ENCODE measurements at regions not wholly inside any gene's neighbourhood (a gene's known extent, or its start where the extent isn't known, plus 50 kb on each side); places are given as distances from the start of the nearest gene placed in this dataset.
A peak's percentile ranks its signal among the peaks of the same experiment; 100 is the strongest.

GRCh38 chr13:22469452-22469851 is 711.3 kb upstream of the SGCG start:
- DNase-seq (ENCODE audit: low spot score): no peak
- Mint-ChIP-seq H3K36me3 (ENCODE audit: low read depth) (no peaks in the 10 kb centered on the region), H3K9me3 (ENCODE audit: low read depth) (no peaks in the 10 kb centered on the region), H3K27me3 (ENCODE audit: low read depth) (no peaks in the 10 kb centered on the region), H3K27ac (ENCODE audit: unreplicated experiment) (peak overlapping the region; percentile 71), H3K4me3 (ENCODE audit: unreplicated experiment) (no peak overlapping the region), H3K4me1 (ENCODE audit: low read depth) (peaks cover 18% of the 10 kb centered on the region)
- no peak for TF ChIP-seq CTCF (IDR thresholded peaks at IDR 0.05)

GRCh38 chr13:22470075-22470474 is 710.7 kb upstream of the SGCG start:
- no peak overlapping the region for H3K4me3 Mint-ChIP-seq (ENCODE audit: unreplicated experiment)
- no peak for TF ChIP-seq CTCF (IDR thresholded peaks at IDR 0.05)
- no peak overlapping the region for H3K27ac Mint-ChIP-seq (ENCODE audit: unreplicated experiment)
- H3K36me3 Mint-ChIP-seq (ENCODE audit: low read depth): no peaks in the 10 kb centered on the region
- peaks cover 18% of the 10 kb centered on the region for H3K4me1 Mint-ChIP-seq (ENCODE audit: low read depth)
- H3K27me3 Mint-ChIP-seq (ENCODE audit: low read depth): no peaks in the 10 kb centered on the region
- DNase-seq (ENCODE audit: low spot score): no peak
- H3K9me3 Mint-ChIP-seq (ENCODE audit: low read depth): no peaks in the 10 kb centered on the region

GRCh38 chr13:22482496-22483000 is 698.2 kb upstream of the SGCG start:
- H3K36me3 Mint-ChIP-seq (ENCODE audit: low read depth): no peaks in the 10 kb centered on the region
- H3K4me1 Mint-ChIP-seq (ENCODE audit: low read depth): peaks cover 7% of the 10 kb centered on the region
- no peak for DNase-seq (ENCODE audit: low spot score)
- no peak overlapping the region for H3K4me3 Mint-ChIP-seq (ENCODE audit: unreplicated experiment)
- H3K9me3 Mint-ChIP-seq (ENCODE audit: low read depth): peaks cover 2% of the 10 kb centered on the region
- no peak for TF ChIP-seq CTCF (IDR thresholded peaks at IDR 0.05)
- no peaks in the 10 kb centered on the region for H3K27me3 Mint-ChIP-seq (ENCODE audit: low read depth)
- H3K27ac Mint-ChIP-seq (ENCODE audit: unreplicated experiment): peak overlapping the region; percentile 18

- DNase-seq (ENCODE audit: low spot score): no peak
- no peak overlapping the region for H3K27ac Mint-ChIP-seq (ENCODE audit: unreplicated experiment)
- TF ChIP-seq CTCF (IDR thresholded peaks at IDR 0.05): no peak
- H3K4me1 Mint-ChIP-seq (ENCODE audit: low read depth): peaks cover 11% of the 10 kb centered on the region
- H3K27me3 Mint-ChIP-seq (ENCODE audit: low read depth): no peaks in the 10 kb centered on the region
- peaks cover 2% of the 10 kb centered on the region for H3K9me3 Mint-ChIP-seq (ENCODE audit: low read depth)
- H3K36me3 Mint-ChIP-seq (ENCODE audit: low read depth): no peaks in the 10 kb centered on the region
- H3K4me3 Mint-ChIP-seq (ENCODE audit: unreplicated experiment): no peak overlapping the region
Observed at GRCh38 chr13:22483276-22483675, 697.5 kb upstream of the SGCG start.

- Mint-ChIP-seq H3K4me1 (ENCODE audit: low read depth) (peaks cover 11% of the 10 kb centered on the region), H3K27ac (ENCODE audit: unreplicated experiment) (no peak overlapping the region), H3K4me3 (ENCODE audit: unreplicated experiment) (no peak overlapping the region), H3K36me3 (ENCODE audit: low read depth) (no peaks in the 10 kb centered on the region), H3K27me3 (ENCODE audit: low read depth) (no peaks in the 10 kb centered on the region), H3K9me3 (ENCODE audit: low read depth) (peaks cover 4% of the 10 kb centered on the region)
- TF ChIP-seq CTCF (IDR thresholded peaks at IDR 0.05): no peak
- DNase-seq (ENCODE audit: low spot score): no peak
Observed at GRCh38 chr13:22486490-22486889, 694.3 kb upstream of the SGCG start.
